ENCODE measurements at regions not wholly inside any gene's neighbourhood (a gene's known extent, or its start where the extent isn't known, plus 50 kb on each side); places are given as distances from the start of the nearest gene placed in this dataset.

DNA sequence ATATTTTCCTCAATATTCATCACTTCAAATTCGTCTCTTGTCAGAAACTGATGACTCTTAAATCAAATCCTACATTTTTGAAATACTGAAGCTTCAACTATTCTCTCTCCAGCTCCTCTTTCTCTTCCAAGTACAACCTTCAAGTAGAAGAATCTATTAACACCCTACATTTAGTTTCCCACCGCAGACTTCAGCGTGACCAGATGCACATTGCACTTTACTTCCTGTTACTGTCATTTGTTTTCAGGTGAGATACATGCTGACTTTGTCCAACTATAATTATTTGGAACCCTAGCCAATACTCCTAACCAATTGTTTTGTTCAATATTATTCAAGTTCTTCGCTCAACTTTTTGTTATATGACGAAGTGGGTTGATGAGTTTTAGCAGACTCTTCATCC lies 116.0 kb downstream of the MRPL39 start (continued):
- TF ChIP-seq, protein P1, sequence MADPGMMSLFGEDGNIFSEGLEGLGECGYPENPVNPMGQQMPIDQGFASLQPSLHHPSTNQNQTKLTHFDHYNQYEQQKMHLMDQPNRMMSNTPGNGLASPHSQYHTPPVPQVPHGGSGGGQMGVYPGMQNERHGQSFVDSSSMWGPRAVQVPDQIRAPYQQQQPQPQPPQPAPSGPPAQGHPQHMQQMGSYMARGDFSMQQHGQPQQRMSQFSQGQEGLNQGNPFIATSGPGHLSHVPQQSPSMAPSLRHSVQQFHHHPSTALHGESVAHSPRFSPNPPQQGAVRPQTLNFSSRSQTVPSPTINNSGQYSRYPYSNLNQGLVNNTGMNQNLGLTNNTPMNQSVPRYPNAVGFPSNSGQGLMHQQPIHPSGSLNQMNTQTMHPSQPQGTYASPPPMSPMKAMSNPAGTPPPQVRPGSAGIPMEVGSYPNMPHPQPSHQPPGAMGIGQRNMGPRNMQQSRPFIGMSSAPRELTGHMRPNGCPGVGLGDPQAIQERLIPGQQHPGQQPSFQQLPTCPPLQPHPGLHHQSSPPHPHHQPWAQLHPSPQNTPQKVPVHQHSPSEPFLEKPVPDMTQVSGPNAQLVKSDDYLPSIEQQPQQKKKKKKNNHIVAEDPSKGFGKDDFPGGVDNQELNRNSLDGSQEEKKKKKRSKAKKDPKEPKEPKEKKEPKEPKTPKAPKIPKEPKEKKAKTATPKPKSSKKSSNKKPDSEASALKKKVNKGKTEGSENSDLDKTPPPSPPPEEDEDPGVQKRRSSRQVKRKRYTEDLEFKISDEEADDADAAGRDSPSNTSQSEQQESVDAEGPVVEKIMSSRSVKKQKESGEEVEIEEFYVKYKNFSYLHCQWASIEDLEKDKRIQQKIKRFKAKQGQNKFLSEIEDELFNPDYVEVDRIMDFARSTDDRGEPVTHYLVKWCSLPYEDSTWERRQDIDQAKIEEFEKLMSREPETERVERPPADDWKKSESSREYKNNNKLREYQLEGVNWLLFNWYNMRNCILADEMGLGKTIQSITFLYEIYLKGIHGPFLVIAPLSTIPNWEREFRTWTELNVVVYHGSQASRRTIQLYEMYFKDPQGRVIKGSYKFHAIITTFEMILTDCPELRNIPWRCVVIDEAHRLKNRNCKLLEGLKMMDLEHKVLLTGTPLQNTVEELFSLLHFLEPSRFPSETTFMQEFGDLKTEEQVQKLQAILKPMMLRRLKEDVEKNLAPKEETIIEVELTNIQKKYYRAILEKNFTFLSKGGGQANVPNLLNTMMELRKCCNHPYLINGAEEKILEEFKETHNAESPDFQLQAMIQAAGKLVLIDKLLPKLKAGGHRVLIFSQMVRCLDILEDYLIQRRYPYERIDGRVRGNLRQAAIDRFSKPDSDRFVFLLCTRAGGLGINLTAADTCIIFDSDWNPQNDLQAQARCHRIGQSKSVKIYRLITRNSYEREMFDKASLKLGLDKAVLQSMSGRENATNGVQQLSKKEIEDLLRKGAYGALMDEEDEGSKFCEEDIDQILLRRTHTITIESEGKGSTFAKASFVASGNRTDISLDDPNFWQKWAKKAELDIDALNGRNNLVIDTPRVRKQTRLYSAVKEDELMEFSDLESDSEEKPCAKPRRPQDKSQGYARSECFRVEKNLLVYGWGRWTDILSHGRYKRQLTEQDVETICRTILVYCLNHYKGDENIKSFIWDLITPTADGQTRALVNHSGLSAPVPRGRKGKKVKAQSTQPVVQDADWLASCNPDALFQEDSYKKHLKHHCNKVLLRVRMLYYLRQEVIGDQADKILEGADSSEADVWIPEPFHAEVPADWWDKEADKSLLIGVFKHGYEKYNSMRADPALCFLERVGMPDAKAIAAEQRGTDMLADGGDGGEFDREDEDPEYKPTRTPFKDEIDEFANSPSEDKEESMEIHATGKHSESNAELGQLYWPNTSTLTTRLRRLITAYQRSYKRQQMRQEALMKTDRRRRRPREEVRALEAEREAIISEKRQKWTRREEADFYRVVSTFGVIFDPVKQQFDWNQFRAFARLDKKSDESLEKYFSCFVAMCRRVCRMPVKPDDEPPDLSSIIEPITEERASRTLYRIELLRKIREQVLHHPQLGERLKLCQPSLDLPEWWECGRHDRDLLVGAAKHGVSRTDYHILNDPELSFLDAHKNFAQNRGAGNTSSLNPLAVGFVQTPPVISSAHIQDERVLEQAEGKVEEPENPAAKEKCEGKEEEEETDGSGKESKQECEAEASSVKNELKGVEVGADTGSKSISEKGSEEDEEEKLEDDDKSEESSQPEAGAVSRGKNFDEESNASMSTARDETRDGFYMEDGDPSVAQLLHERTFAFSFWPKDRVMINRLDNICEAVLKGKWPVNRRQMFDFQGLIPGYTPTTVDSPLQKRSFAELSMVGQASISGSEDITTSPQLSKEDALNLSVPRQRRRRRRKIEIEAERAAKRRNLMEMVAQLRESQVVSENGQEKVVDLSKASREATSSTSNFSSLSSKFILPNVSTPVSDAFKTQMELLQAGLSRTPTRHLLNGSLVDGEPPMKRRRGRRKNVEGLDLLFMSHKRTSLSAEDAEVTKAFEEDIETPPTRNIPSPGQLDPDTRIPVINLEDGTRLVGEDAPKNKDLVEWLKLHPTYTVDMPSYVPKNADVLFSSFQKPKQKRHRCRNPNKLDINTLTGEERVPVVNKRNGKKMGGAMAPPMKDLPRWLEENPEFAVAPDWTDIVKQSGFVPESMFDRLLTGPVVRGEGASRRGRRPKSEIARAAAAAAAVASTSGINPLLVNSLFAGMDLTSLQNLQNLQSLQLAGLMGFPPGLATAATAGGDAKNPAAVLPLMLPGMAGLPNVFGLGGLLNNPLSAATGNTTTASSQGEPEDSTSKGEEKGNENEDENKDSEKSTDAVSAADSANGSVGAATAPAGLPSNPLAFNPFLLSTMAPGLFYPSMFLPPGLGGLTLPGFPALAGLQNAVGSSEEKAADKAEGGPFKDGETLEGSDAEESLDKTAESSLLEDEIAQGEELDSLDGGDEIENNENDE (IDR thresholded peaks at IDR 0.05; ENCODE audit: insufficient replicate concordance, low read length), result no peak
- TF ChIP-seq CBX8 (IDR thresholded peaks at IDR 0.05; ENCODE audit: borderline replicate concordance, low read depth, low read length), result no peak
- no peak for TF ChIP-seq TBP (IDR thresholded peaks at IDR 0.05; ENCODE audit: low read depth, low read length)
- no peak for TF ChIP-seq POU5F1 (IDR thresholded peaks at IDR 0.05; ENCODE audit: low read depth, low read length)
- no peak for TF ChIP-seq SUZ12 (IDR thresholded peaks at IDR 0.05; ENCODE audit: low read length)
- no peak for TF ChIP-seq SIN3A (conservative IDR thresholded peaks at IDR 0.05 in 1 of 2, IDR thresholded peaks at IDR 0.05 in 1 of 2; ENCODE audit: low read depth in 1 of 2, low read length in 2 of 2)
- TF ChIP-seq BRCA1 (IDR thresholded peaks at IDR 0.05; ENCODE audit: low read depth, low read length), result no peak
- TF ChIP-seq CEBPB (IDR thresholded peaks at IDR 0.05; ENCODE audit: low read depth, low read length), result no peak
- no peak for TF ChIP-seq CREB1 (IDR thresholded peaks at IDR 0.05)
- TF ChIP-seq CTBP2 (IDR thresholded peaks at IDR 0.05; ENCODE audit: borderline replicate concordance, insufficient read depth, insufficient read length, low read length), result no peak
- no peak for TF ChIP-seq SRF (IDR thresholded peaks at IDR 0.05; ENCODE audit: low read depth, low read length)
- TF ChIP-seq EGR1 (IDR thresholded peaks at IDR 0.05; ENCODE audit: borderline replicate concordance, low read depth, low read length), result no peak
- TF ChIP-seq TAF1 (IDR thresholded peaks at IDR 0.05; ENCODE audit: low read depth, low read length), result no peak
